Neuronal stem cell (in vitro differentiated cells): ENCODE measurements at regions not wholly inside any gene's neighbourhood (a gene's known extent, or its start where the extent isn't known, plus 50 kb on each side); places are given as distances from the start of the nearest gene placed in this dataset.
A peak's percentile ranks its signal among the peaks of the same experiment; 100 is the strongest.

Experiments
- DNase-seq: peaks from one replicate; pipeline ENCODE4 v3.0.0-alpha.2; 2013; ENCODE audit warnings: low spot score
- H2AFZ ChIP-seq: one replicate; pipeline ENCODE4 v1.6.1; 2013; ENCODE audit warnings: mild to moderate bottlenecking, low read length, inconsistent platforms
- H2AK5ac ChIP-seq: 2 replicates; pipeline ENCODE4 v1.6.1; 2013; ENCODE audit warnings: low read depth, mild to moderate bottlenecking, inconsistent platforms, low read length, moderate library complexity, mixed read lengths
- H2BK120ac ChIP-seq: 2 replicates; pipeline ENCODE4 v1.6.1; 2013; ENCODE audit warnings: low read depth, mild to moderate bottlenecking, inconsistent platforms, low read length, moderate library complexity, mixed read lengths
- H2BK12ac ChIP-seq: one replicate; pipeline ENCODE4 v1.6.1; 2013; ENCODE audit warnings: low read length, inconsistent platforms
- H2BK15ac ChIP-seq: 2 replicates; pipeline ENCODE4 v1.6.1; 2013; ENCODE audit warnings: mild to moderate bottlenecking, low read length, inconsistent platforms, mixed read lengths
- H2BK5ac ChIP-seq: one replicate; pipeline ENCODE4 v1.6.1; 2013; ENCODE audit warnings: inconsistent platforms, mild to moderate bottlenecking, low read length, moderate library complexity
- H3K14ac ChIP-seq: one replicate; pipeline ENCODE4 v1.6.1; 2013; ENCODE audit warnings: low read length, inconsistent platforms
- H3K18ac ChIP-seq: 2 replicates; pipeline ENCODE4 v1.6.1; 2013; ENCODE audit warnings: low read length, inconsistent platforms
- H3K23ac ChIP-seq: 2 replicates; pipeline ENCODE4 v1.6.1; 2013; ENCODE audit warnings: low read depth, mild to moderate bottlenecking, mixed read lengths, low read length, inconsistent platforms; ENCODE audit not compliant: poor library complexity
- H3K27ac ChIP-seq: replicated peaks from 3 replicates; pipeline ENCODE4 v1.5.1; 2013; ENCODE audit warnings: low read length, inconsistent platforms
- H3K27me3 ChIP-seq, 3 experiments: 2 replicates each; pipeline ENCODE4 v1.6.1; 2013; ENCODE audit warnings: low read length in 3 of 3, mild to moderate bottlenecking in 2 of 3, inconsistent platforms in 1 of 3, low read depth in 1 of 3, mixed read lengths in 1 of 3, moderate library complexity in 1 of 3; ENCODE audit not compliant: control insufficient read depth in 3 of 3, insufficient read depth in 3 of 3
- H3K36me3 ChIP-seq, 2 donors: replicated peaks in 1 of 2; 2 replicates each; pipeline ENCODE4 v1.6.1; 2013; ENCODE audit warnings: low read length in 2 of 2; ENCODE audit not compliant: control insufficient read depth in 2 of 2, insufficient read depth in 2 of 2
- H3K4ac ChIP-seq: 2 replicates; pipeline ENCODE4 v1.6.1; 2013; ENCODE audit warnings: inconsistent platforms, mild to moderate bottlenecking, low read length, moderate library complexity
- H3K4me1 ChIP-seq, 2 donors: 1 replicate in 1 of 2; 2 replicates in 1 of 2; pipeline ENCODE4 v1.6.1; 2013; ENCODE audit warnings: low read length in 2 of 2, low read depth in 1 of 2; ENCODE audit not compliant: control insufficient read depth in 2 of 2, insufficient read depth in 1 of 2
- H3K4me2 ChIP-seq: one replicate; pipeline ENCODE4 v1.6.1; 2013; ENCODE audit warnings: mild to moderate bottlenecking, low read length, inconsistent platforms; ENCODE audit not compliant: insufficient read depth, poor library complexity, severe bottlenecking
- H3K4me3 ChIP-seq, 2 donors: 2 replicates each; pipeline ENCODE4 v1.5.1; 2013; ENCODE audit warnings: low read length in 2 of 2, mild to moderate bottlenecking in 2 of 2, inconsistent platforms in 1 of 2, moderate library complexity in 1 of 2
- H3K79me1 ChIP-seq: one replicate; pipeline ENCODE4 v1.6.1; 2013; ENCODE audit warnings: low read depth, mild to moderate bottlenecking, inconsistent platforms, low read length, moderate library complexity
- H3K9ac ChIP-seq: one replicate; pipeline ENCODE4 v1.6.1; 2013; ENCODE audit warnings: mild to moderate bottlenecking, low read depth, low read length, inconsistent platforms; ENCODE audit not compliant: poor library complexity
- H3K9me3 ChIP-seq, 2 donors: replicated peaks in 1 of 2; 2 replicates each; pipeline versions ENCODE3 to v1.6.1; 2013; ENCODE audit warnings: low read length in 2 of 2, mild to moderate bottlenecking in 2 of 2, inconsistent platforms in 1 of 2, low read depth in 1 of 2, mixed read lengths in 1 of 2, moderate library complexity in 1 of 2; ENCODE audit not compliant: control insufficient read depth in 2 of 2, insufficient read depth in 1 of 2
- H4K8ac ChIP-seq: one replicate; pipeline ENCODE4 v1.6.1; 2013; ENCODE audit warnings: low read depth, mild to moderate bottlenecking, inconsistent platforms, low read length, moderate library complexity
- H4K91ac ChIP-seq: one replicate; pipeline ENCODE4 v1.6.1; 2013; ENCODE audit warnings: low read length, low read depth, mild to moderate bottlenecking, inconsistent platforms; ENCODE audit not compliant: poor library complexity
- WGBS, 2 donors: extraction: QIAGEN DNeasy Blood & Tissue Kit; methylation state at CpG; one replicate each; pipeline ENCODE4 v1.1.7; 2013; ENCODE audit warnings: missing lambda C conversion rate in 2 of 2, mixed read lengths in 1 of 2; ENCODE audit not compliant: insufficient read length in 2 of 2, insufficient replicate concordance in 1 of 2; ENCODE audit errors: extremely low coverage in 2 of 2; 5-methylcytosine and 5-hydroxymethylcytosine counted together

- Histone ChIP-seq H2BK15ac (no peak overlapping the region), H3K27ac (no peak overlapping the region), H2BK5ac (no peak overlapping the region), H2BK120ac (no peak overlapping the region), H2AFZ (peak overlapping the region; percentile 65), H3K4me3 (no peak overlapping the region), H3K27me3 (peaks cover 0 to 6% (median 0%) of the 10 kb centered on the region in 3 experiments), H3K79me1 (no peaks in the 10 kb centered on the region), H2BK12ac (no peak overlapping the region), H3K23ac (no peak overlapping the region), H3K4ac (no peak overlapping the region), H3K18ac (no peak overlapping the region), H3K4me2 (no peak overlapping the region), H4K8ac (no peak overlapping the region), H3K9me3 (peaks cover 0 to 3% of the 10 kb centered on the region in 2 donors), H4K91ac (no peak overlapping the region), H3K4me1 (peaks cover 0 to 5% of the 10 kb centered on the region in 2 donors), H3K36me3 (no peaks in the 10 kb centered on the region), H2AK5ac (no peak overlapping the region), H3K14ac (no peak overlapping the region), H3K9ac (no peak overlapping the region)
- no CpG with 5 or more reads among the region's 7 CpGs for WGBS, 2 donors
- no peak for DNase-seq
Measured at GRCh38 chr4:59240011-59240410, 1960.1 kb upstream of the ADGRL3 start.

- Histone ChIP-seq H3K14ac (no peak overlapping the region), H2AFZ (no peak overlapping the region), H2BK5ac (no peak overlapping the region), H3K9ac (no peak overlapping the region), H3K4me2 (no peak overlapping the region), H2BK15ac (no peak overlapping the region), H3K9me3 (peaks cover 0 to 3% of the 10 kb centered on the region in 2 donors), H3K36me3 (no peaks in the 10 kb centered on the region), H3K23ac (no peak overlapping the region), H2BK120ac (no peak overlapping the region), H4K91ac (no peak overlapping the region), H4K8ac (no peak overlapping the region), H2AK5ac (no peak overlapping the region), H3K27ac (no peak overlapping the region), H3K4ac (no peak overlapping the region), H3K27me3 (peaks cover 0 to 4% (median 0%) of the 10 kb centered on the region in 3 experiments), H3K4me3 (no peak overlapping the region), H3K79me1 (no peaks in the 10 kb centered on the region), H3K18ac (no peak overlapping the region), H3K4me1 (peaks cover 0 to 5% of the 10 kb centered on the region in 2 donors), H2BK12ac (no peak overlapping the region)
- DNase-seq, result no peak
Measured at GRCh38 chr4:59243038-59243437, 1957.1 kb upstream of the ADGRL3 start.

GRCh38 chr4:59247032-59247431, 1953.1 kb upstream of the ADGRL3 start:
- Histone ChIP-seq H2BK5ac (no peak overlapping the region), H4K91ac (no peak overlapping the region), H2BK12ac (no peak overlapping the region), H3K27ac (no peak overlapping the region), H2BK15ac (no peak overlapping the region), H3K14ac (no peak overlapping the region), H3K18ac (no peak overlapping the region), H3K23ac (no peak overlapping the region), H3K4me3 (no peak overlapping the region), H2AFZ (no peak overlapping the region), H3K36me3 (no peaks in the 10 kb centered on the region), H3K27me3 (no peaks in the 10 kb centered on the region), H3K4me1 (no peaks in the 10 kb centered on the region), H3K79me1 (no peaks in the 10 kb centered on the region), H3K4ac (no peak overlapping the region), H3K9me3 (peaks cover 0 to 3% of the 10 kb centered on the region in 2 donors), H3K4me2 (no peak overlapping the region), H2AK5ac (no peak overlapping the region), H4K8ac (no peak overlapping the region), H2BK120ac (no peak overlapping the region), H3K9ac (no peak overlapping the region)
- no CpG with 5 or more reads among the region's 1 CpG for WGBS, 2 donors
- DNase-seq, result no peak

- DNase-seq, result no peak
- H3K4me1 ChIP-seq, result no peaks in the 10 kb centered on the region
- H3K9ac ChIP-seq, result no peak overlapping the region
- no CpG with 5 or more reads among the region's 1 CpG for WGBS, 2 donors
- H2BK120ac ChIP-seq, result no peak overlapping the region
- H4K91ac ChIP-seq, result no peak overlapping the region
- no peak overlapping the region for H3K4me3 ChIP-seq
- H3K18ac ChIP-seq, result no peak overlapping the region
- no peak overlapping the region for H2AK5ac ChIP-seq
- no peaks in the 10 kb centered on the region for H3K79me1 ChIP-seq
- H3K4ac ChIP-seq, result no peak overlapping the region
- no peak overlapping the region for H3K23ac ChIP-seq
- H2BK12ac ChIP-seq, result no peak overlapping the region
- H2BK15ac ChIP-seq, result no peak overlapping the region
- no peak overlapping the region for H2BK5ac ChIP-seq
- H3K27me3 ChIP-seq, result no peaks in the 10 kb centered on the region
- H3K27ac ChIP-seq, result no peak overlapping the region
- no peak overlapping the region for H3K4me2 ChIP-seq
- no peaks in the 10 kb centered on the region for H3K36me3 ChIP-seq
- no peaks in the 10 kb centered on the region for H3K9me3 ChIP-seq
- no peak overlapping the region for H2AFZ ChIP-seq
- H4K8ac ChIP-seq, result no peak overlapping the region
- H3K14ac ChIP-seq, result no peak overlapping the region
Measured at GRCh38 chr4:59248313-59248712, 1951.8 kb upstream of the ADGRL3 start.
